GM21381 (cell line): ENCODE measurements at regions not wholly inside any gene's neighbourhood (a gene's known extent, or its start where the extent isn't known, plus 50 kb on each side); places are given as distances from the start of the nearest gene placed in this dataset.
"Not testable (repeated sequence)": the region's sequence is repeated elsewhere in the genome, so short reads cannot be mapped to it uniquely, and the experiment has no call there.

Source experiments
- ATAC-seq: cut with Tn5 transposase; IDR thresholded peaks from one replicate; pipeline ENCODE4 v1.9.1; 2021; ENCODE audit warnings: mild to moderate bottlenecking, moderate library complexity; ENCODE audit not compliant: unreplicated experiment

DNA sequence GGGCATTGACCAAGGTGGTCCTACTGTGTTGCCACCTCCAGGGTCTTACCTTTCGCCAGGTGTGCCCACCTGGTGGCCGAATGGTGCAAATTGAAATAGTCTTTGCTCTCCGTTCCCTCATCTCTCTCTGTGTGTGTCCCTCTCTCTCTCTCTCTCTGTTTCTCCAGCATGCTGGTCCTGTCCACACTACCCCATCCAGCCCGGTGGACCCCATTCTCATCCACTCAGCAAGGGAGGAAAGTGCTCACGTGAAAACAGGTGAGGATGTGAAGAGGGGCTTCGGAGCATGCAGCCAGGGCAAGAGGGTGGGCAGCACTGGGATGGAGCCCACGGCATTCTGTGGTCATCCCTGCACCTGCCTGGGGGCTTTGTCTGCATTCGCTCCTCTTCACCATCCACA lies 150.1 kb downstream of the CRLF2 start:
- ATAC-seq = no peak

DNA sequence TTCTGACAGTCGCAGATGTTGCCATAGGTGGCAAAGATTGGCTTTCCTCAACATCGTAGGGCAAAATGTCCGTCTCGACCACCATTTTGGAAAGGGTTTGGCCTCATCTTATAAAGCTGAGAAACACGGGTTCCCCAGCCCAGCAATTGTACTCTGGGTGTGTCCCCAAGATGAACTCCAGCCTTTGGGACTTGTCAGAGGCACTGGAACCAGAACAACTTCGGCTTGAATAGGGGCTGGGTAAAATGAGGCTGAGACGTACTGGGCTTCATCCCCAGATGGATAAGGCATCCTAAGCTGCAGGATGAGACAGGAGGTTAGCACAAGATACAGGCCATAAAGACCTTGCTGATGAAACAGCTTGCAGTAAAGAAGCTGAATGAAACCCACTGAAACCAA lies 151.9 kb downstream of the CRLF2 start:
- ATAC-seq = no peak

DNA sequence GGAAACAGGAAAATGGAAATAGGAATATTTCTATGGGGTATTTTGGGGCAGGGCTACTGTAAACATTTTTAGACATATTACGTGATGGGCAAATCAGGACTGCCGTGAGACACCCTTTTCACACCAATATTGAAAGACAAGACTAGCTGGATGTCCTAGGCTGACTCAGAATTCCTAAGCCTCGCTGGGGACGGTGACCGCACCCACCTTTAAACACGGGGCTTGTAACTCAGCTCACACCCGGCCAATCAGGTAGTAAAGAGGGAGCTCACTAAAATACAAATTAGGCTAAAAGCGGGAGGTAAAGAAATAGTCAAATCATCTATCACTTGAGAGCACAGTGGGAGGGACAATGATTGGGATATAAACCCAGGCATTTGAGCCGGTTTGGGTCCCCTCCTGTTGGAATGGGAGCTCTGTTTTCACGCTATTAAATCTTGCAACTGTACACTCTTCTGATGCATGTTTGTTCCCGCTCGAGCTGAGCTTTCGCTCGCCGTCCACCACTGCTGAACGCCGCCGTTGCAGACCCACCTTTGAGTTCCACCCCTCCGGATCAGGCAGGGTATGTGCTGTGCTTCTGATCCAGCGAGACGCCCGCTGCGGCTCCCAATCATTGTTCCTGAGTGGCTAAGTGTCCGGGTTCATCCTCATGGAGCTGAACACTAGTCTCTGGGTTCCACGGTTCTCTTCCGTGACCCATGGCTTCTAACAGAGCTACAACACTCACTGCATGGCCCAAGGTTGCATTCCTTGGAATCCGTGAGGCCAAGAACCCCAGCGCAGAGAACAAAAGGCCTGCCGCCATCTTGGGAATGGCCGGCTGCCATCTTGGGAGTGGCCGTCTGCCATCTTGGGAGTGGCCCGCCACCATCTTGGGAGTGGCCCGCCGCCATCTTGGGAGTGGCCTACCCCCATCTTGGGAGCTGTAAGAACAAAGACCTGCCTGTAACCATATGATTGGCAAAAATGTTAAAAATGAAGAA lies 152.6 kb downstream of the CRLF2 start:
- no peak for ATAC-seq

DNA sequence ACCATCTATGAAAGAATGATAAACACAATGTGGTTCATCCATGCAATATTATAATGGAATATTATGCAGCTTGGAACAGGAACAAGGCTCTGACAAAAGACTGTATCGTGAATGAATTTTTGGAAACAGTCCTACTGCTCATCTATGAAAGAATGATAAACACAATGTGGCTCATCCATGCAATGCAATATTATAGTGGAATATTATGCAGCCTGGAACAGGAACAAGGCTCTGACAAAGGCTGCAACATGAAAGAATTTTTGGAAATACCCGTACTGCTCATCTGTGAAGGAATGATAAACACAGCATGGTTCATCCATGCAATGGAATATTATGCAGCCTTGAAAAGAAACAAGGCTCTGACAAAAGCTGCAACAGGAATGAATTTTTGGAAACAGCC lies 158.8 kb downstream of the CRLF2 start:
- not testable (repeated sequence) for ATAC-seq

DNA sequence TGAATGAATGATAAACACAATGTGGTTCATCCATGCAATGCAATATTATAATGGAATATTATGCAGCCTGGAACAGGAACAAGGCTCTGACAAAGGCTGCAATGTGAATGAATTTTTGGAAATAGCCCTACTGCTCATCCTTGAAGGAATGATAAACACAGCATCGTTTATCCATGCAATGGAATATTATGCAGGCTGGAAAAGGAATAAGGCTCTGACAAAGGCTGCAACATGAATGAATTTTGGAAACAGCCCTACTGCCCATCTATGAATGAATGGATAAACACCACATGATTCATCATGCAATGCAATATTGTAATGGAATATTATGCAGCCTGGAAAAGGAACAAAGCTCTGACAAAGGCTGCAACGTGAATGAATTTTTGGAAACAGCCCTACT lies 159.4 kb downstream of the CRLF2 start:
- ATAC-seq = no peak

DNA sequence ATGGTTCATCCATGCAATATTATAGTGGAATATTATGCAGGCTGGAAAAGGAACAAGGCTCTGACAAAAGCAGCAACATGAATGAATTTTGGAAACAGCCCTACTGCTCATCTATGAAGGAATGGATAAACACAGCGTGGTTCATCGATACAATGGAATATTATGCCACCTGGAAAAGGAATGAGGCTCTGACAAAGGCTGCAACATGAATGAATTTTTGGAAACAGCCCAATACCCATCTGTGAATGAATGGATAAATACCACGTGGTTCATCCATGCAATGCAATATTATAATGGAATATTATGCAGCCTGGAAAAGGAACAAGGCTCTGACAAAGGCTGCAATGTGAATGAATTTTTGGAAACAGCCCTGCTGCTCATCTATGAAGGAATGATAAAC lies 160.4 kb downstream of the CRLF2 start:
- no peak for ATAC-seq

DNA sequence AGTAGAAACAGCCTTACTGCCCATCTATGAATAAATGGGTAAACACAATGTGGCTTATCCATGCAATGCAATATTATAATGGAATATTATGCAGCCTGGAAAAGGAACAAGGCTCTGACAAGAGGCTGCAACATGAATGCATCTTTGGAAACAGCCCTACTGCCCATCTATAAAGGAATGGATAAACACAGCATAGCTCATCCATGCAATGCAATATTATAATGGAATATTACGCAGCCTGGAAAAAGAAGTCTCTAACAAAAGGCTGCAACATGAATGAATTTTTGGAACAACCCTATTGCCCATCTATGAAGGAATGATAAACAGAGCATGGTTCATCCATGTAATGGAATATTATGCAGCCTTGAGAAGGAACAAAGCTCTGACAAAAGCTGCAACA lies 161.0 kb downstream of the CRLF2 start:
- no peak for ATAC-seq

DNA sequence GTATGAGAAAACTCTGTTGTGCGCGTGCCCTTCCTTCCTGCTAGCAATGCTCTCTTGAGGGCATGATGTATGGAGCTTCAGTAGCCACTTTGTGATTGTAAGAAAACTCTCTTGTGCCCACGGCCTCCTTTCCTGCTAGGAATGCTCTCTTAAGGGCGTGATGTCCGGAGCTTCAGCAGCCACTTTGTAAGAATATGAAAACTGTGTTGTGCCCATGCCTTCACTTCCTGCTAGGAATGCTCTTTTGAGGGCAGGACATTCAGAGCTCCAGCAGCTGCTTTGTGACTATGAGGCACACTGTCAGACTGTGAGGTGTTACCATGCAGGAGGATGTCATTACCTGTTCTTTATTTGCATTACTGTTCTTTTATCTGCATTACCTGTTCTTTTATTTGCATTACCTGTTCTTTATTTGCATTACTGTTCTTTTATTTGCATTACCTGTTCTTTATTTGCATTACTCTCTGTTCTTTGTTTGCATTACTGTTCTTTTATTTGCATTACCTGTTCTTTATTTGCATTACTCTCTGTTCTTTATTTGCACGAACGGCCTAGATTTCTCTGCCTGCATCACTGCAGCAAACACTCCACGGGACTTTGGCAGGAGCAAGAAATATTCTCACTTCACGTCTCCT lies 166.7 kb downstream of the CRLF2 start:
- no peak for ATAC-seq

DNA sequence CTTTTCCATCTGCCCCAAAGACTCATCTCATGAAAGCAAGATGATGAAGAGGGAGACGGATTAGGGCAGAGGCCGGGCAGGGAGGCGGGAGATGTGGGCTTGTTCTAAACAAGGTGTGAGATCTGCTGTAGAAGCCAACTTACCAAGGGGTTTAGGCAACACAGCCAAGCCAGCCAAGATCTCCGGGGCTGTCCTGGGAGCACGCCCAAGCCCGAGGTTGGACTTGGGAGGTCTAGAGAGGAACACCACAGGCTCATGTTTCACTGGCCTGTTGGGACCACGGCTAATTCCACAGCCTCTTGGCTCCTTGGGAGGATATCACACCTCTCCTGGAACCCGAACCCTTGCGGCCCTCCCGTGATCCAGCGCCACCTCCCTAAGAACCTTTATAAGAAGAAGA lies 171.4 kb downstream of the CRLF2 start:
- ATAC-seq = no peak

DNA sequence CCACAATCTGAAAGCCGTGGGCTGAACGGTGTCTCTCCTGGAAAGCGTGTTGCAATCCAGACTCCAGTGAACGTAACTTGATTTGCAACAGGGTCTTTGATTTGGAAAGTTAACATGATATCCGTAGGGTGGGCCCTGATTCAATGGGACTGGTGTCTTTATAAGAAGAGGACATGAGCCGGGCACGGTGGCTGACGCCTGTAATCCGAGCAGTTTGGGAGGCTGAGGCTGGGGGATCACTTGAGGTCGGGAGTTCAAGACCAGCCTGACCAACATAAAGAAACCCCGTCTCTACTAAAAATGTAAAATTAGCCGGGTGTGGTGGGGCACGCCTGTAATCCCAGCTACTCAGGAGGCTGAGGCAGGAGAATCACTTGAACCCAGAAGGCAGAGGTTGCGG lies 176.5 kb downstream of the CRLF2 start:
- ATAC-seq = not testable (repeated sequence)

DNA sequence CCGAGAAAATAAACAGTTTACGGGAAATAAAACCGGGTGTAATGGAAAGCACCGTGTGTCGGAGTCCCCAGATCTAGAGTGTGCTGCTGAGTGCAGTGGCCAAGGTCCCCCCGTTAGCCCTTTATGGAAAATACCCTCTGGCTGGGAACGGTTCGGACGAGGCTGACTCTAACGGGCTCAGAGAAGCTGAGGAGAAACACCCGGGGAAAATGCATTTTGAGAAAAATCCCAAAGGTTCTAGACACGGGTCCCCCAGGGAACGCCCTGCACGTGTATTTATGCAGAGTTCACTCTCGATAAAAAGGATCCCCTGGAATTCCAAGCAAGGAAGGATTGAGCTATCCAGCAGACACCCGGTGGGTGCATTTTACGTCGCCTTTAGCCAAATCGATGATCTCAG lies 177.2 kb downstream of the CRLF2 start:
- no peak for ATAC-seq

DNA sequence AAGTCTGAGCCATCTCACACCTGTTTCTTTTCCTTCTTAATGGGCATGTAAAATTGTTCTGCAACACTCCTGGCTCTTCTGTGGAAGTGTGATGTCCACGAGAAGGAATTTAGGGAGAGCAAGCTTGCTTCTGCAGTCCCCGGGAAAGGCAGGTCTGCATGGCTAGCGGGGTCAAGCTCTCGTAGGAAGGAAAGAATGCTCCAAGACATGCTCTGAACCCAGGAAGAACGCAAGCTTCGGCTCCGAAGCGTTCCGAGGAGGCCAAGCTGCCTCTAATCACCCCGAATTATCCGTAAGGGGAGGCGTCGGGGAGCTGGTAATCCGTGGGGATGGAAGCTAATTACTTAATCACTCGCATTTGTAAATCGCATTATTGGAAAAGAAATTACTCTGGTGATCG lies 177.7 kb downstream of the CRLF2 start:
- no peak for ATAC-seq

DNA sequence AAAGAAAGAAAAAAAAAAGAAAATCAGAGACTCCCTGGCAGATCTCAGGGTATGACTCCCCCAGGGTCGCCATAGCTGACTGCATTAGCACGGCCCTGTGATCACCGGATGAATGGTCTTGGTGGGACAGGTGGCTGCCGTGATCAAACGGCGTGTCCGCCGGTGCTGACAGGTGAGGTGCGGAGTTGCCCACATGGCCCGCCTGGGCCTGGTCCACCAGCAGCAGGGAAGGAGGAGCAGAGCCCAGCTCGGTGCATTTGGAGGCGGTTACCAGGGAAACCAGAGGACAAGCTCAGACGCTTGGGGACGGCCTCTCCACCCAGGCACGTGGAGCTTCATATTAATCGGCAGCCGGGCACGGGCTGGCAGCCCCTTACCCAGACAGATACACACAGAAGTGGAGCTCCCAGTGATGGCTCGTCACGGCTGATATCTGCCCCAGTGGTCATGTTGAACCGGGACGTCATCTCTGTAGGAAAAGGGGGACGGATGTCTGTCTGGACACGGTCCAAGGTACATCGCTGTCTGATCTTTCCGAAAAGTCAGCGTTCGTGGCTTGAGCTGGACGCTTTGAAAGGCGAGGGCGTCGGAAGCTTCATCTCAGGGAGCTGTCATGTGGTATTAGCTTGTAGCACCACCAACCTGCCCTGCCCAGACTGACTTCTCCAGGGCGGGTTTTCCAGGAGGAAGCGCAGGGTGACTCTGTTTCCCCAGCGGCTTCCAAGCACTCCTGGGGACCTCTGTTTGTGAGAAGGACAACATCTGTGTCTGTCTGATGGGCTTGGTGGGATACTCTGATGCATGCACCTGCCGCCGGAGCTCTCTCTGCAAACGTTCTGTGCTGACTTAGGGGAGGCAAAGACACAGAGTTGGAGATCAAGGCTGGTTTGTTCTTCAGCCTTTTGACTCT lies 180.7 kb downstream of the CRLF2 start:
- ATAC-seq = no peak

DNA sequence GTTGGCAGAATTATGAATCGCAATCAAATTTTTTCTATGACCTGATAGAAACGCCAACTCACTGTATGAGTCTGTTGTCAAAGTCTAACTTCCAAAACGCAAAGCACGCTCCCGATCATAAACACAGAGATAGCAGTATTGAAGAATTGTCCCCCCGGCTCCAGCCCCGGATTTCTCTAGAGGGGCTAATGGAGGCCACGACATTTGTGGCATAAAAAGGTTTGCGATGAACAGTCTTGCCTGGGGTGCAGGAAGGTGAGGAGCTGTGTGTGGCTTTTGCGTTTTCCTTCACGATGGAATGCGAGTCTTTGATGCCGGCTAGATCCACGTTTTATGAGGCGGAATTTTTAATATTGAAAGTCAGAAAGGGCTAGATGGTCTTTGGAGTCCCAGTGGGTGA lies 183.0 kb downstream of the CRLF2 start:
- no peak for ATAC-seq

DNA sequence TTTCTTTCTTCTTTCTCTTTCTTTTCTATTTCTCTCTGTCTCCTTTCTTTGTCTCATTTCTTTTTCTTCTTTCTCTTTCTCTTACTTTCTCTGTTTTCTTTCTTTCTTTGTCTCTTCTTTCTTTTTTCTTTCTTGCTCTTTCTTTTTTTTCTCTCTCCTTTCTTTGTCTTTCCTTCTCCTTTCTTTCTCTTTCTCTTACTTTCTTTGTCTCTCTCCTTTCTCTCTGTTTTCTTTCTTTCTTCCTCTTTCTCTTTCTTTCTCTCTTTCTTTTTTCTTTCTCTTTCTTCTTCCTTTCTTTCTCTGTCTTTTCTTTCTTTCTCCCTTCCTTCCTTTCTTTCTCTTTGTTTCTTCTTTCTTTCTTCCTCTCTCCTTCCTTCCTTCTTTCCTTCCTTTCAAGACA lies 184.8 kb downstream of the CRLF2 start:
- no peak for ATAC-seq

DNA sequence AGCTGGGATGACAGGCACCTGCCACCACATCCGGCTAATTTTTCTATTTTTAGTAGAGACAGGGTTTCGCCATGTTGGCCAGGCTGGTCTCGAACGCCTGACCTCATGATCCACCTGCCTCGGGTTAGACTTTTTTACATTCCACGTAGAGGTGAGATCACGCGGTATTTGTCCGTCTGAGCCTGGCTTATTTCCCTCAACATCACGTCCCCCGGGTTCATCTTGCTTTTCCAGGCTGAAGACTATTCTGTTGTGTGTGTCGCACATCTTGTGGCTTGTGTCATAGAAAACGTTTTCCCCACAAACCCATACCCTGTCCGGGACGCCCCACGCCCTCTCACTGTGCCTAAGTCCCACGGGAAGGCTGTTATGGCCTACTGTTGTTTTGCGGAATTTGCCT lies 185.3 kb downstream of the CRLF2 start:
- no peak for ATAC-seq

DNA sequence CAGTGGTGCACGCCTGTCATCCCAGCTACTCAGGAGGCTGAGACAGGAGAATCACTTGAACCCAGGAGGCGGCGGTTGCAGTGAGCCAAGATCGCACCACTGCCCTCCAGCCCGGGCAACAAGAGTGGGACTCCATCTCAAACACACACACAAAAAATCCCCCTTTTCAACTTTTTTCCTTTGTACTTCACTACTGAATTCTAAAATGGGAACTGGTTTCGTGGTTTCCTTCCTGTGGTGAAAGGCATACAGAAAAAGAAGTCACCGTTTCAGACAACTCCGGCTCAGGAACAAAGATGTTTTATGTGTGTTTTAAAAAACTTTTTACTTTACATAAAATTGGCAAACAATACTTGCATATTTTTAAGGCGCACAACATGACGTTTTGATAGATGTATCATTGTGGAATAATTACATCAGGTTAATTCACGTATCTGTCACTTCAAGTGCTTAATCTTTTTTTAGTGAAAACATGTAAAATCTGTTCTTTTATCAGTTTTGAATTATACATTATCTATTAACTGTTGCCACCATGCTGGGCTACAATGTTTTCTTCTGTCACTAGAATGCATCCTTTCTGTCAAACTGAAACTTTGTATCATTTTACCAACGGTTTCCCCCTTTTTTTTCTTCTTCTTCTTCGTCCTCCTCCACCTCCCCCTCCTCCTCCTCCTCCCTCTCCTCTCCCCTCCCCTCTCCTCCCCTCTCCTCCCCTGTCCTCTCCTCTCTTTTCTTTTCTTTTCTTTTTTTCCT lies 186.0 kb downstream of the CRLF2 start:
- no peak for ATAC-seq

DNA sequence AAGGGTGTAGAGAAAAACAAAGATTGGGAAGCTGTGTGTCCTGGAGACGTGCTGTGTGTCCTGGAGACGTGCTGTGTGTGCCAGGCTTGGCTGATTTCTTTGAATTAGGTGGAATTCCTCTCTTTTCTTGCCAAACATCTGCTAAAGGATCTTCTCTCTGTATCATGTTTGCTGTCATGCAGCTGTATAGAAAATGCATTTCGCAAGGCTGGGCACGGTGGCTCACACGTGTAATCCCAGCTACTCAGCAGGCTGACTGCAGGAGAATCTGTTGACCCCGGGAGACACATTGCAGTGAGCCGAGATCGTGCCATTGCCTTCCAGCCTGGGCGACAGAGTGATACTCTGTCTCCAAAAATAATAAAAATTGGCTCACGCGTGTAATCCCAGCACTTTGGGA lies 187.0 kb downstream of the CRLF2 start:
- ATAC-seq = no peak

DNA sequence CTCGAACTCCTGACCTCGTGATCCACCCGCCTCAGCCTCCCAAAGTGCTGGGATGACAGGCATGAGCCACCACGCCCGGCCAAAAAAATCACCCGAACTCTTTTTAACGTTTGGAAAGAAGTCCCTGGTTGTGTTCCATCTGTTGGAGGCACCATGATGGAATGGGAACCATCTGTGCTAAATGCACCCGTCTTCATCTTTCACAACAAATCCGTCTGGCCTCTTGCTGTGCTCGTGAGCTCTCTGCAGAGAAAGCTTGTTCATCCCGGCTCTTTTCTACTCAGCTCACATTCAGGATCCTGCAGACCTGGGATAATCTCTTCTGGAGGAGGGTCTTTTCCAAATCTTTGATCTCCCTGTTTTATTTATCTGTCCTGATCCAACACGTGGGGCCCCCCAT lies 188.8 kb downstream of the CRLF2 start:
- ATAC-seq = no peak

DNA sequence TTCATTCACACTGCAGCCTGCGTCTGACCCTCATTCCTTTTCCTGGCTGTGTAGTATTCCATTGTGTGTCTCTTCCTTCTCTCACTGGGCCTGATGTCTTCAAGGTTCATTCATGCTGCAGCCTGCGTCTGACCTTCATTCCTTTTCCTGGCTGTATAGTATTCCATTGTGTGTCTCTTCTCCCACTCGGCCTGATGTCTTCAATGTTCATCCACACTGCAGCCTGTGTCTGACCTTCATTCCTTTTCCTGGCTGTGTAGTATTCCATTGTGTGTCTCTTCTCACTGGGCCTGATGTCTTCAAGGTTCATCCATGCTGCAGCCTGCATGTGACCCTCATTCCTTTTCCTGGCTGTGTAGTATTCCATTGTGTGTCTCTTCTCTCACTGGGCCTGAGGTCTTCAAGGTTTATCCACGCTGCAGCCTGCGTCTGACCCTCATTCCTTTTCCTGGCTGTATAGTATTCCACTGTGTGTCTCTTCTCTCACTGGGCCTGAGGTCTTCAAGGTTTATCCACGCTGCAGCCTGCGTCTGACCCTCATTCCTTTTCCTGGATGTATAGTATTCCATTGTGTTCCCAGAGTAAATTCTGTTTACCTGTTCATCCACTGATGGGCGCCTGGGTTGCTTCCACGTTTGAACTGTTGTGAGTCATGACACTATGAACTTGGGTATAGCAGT lies 191.0 kb downstream of the CRLF2 start:
- not testable (repeated sequence) for ATAC-seq
